ENCODE measurements at regions not wholly inside any gene's neighbourhood (a gene's known extent, or its start where the extent isn't known, plus 50 kb on each side); places are given as distances from the start of the nearest gene placed in this dataset.

GRCh38 chr6:71584712-71585436 lies 296.3 kb downstream of the OGFRL1 start:
- no peak overlapping the region for H3K4me3 ChIP-seq (ENCODE audit: low read length)
- peaks cover 16% of the 10 kb centered on the region for H3K9me3 ChIP-seq (ENCODE audit: control insufficient read depth, low read depth, low read length)
- H3K36me3 ChIP-seq (ENCODE audit: control insufficient read depth, insufficient read depth, low read length): no peaks in the 10 kb centered on the region
- no CpG with 5 or more reads among the region's 44 CpGs for WGBS (ENCODE audit: insufficient coverage, low lambda C conversion rate)
- H3K27me3 ChIP-seq (ENCODE audit: control insufficient read depth, insufficient read depth, low read length): peaks cover 4% of the 10 kb centered on the region
- H3K27ac ChIP-seq (ENCODE audit: low read length): no peak overlapping the region
- no peaks in the 10 kb centered on the region for H3K4me1 ChIP-seq (ENCODE audit: control insufficient read depth, insufficient read depth, low read length)
- DNase-seq: no peak

DNA sequence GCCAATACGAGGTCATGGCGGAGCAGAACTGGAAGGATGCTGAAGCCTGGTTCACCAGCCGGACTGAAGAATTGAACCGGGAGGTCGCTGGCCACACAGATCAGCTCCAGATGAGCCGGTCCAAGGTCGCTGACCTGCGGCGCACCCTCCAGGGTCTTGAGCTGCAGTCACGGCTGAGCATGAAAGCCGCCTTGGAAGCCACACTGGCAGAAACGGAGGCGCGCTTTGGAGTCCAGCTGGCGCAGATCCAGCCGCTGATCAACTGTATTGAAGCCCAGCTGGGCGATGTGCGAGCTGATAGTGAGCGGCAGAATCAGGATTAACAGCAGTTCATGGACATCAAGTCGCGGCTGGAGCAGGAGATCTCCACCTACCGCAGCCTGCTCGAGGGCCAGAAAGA lies 296.9 kb downstream of the OGFRL1 start:
- Histone ChIP-seq H3K9me3 (ENCODE audit: control insufficient read depth, low read depth, low read length) (peaks cover 16% of the 10 kb centered on the region), H3K4me3 (ENCODE audit: low read length) (no peak overlapping the region), H3K36me3 (ENCODE audit: control insufficient read depth, insufficient read depth, low read length) (no peaks in the 10 kb centered on the region), H3K4me1 (ENCODE audit: control insufficient read depth, insufficient read depth, low read length) (no peaks in the 10 kb centered on the region), H3K27ac (ENCODE audit: low read length) (no peak overlapping the region), H3K27me3 (ENCODE audit: control insufficient read depth, insufficient read depth, low read length) (peaks cover 4% of the 10 kb centered on the region)
- 100% methylated on average over 1 of the region's 23 CpGs for WGBS (ENCODE audit: insufficient coverage, low lambda C conversion rate)
- no peak for DNase-seq

DNA sequence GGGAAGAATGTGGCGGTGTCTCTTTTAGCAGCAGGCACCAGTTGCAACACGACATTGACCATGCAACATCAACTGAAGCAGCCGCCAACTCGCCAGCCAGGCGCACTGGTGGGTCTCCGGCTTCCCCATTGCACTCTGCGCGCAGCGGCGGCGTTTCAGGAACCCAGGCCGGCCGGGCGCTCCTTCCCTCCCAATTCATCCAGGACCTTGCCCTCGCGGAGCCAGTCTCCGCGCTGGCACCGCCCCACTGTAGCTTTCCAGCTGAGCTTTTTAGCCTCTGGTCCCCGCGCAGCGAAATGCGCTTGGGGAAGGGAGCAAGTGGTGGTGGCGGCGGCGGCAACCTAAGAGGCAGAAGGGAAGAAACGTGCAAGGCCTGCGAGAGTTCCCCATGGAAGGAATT lies 297.9 kb upstream of the RIMS1 start:
- Histone ChIP-seq H3K27me3 (ENCODE audit: control insufficient read depth, insufficient read depth, low read length) (peaks cover 4% of the 10 kb centered on the region), H3K4me3 (ENCODE audit: low read length) (no peak overlapping the region), H3K27ac (ENCODE audit: low read length) (no peak overlapping the region), H3K9me3 (ENCODE audit: control insufficient read depth, low read depth, low read length) (peaks cover 16% of the 10 kb centered on the region), H3K4me1 (ENCODE audit: control insufficient read depth, insufficient read depth, low read length) (no peaks in the 10 kb centered on the region), H3K36me3 (ENCODE audit: control insufficient read depth, insufficient read depth, low read length) (no peaks in the 10 kb centered on the region)
- no CpG with 5 or more reads among the region's 28 CpGs for WGBS (ENCODE audit: insufficient coverage, low lambda C conversion rate)
- no peak for DNase-seq

DNA sequence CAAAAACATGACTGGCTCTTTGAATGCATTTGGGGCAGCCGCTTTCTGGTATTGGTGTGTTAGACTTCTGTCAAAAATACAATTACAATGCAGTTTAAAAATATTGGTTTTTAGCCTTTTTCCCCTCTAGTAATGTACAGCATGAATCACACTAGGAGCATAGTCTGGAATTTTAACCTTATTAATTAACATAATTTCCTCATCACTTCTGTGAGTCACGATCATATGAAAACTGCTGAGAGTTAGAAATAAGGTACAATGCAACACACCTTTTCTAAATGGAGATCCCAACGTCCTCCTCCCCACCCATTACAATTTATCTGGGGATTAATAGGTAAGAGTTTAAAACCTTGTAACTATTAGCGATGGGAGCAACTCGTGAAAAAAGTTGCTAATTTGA lies 297.1 kb upstream of the RIMS1 start:
- DNase-seq: no peak
- H3K9me3 ChIP-seq (ENCODE audit: control insufficient read depth, low read depth, low read length): peaks cover 16% of the 10 kb centered on the region
- WGBS (ENCODE audit: insufficient coverage, low lambda C conversion rate): 92% methylated on average over 2 of the region's 5 CpGs
- H3K36me3 ChIP-seq (ENCODE audit: control insufficient read depth, insufficient read depth, low read length): no peaks in the 10 kb centered on the region
- peaks cover 4% of the 10 kb centered on the region for H3K27me3 ChIP-seq (ENCODE audit: control insufficient read depth, insufficient read depth, low read length)
- H3K4me1 ChIP-seq (ENCODE audit: control insufficient read depth, insufficient read depth, low read length): no peaks in the 10 kb centered on the region
- H3K4me3 ChIP-seq (ENCODE audit: low read length): no peak overlapping the region
- H3K27ac ChIP-seq (ENCODE audit: low read length): no peak overlapping the region

GRCh38 chr6:71592643-71593042 lies 293.7 kb upstream of the RIMS1 start:
- DNase-seq: no peak
- no peaks in the 10 kb centered on the region for H3K4me1 ChIP-seq (ENCODE audit: control insufficient read depth, insufficient read depth, low read length)
- no peak overlapping the region for H3K27ac ChIP-seq (ENCODE audit: low read length)
- H3K36me3 ChIP-seq (ENCODE audit: control insufficient read depth, insufficient read depth, low read length): no peaks in the 10 kb centered on the region
- H3K27me3 ChIP-seq (ENCODE audit: control insufficient read depth, insufficient read depth, low read length): peaks cover 4% of the 10 kb centered on the region
- no peak overlapping the region for H3K4me3 ChIP-seq (ENCODE audit: low read length)
- H3K9me3 ChIP-seq (ENCODE audit: control insufficient read depth, low read depth, low read length): peaks cover 4% of the 10 kb centered on the region

DNA sequence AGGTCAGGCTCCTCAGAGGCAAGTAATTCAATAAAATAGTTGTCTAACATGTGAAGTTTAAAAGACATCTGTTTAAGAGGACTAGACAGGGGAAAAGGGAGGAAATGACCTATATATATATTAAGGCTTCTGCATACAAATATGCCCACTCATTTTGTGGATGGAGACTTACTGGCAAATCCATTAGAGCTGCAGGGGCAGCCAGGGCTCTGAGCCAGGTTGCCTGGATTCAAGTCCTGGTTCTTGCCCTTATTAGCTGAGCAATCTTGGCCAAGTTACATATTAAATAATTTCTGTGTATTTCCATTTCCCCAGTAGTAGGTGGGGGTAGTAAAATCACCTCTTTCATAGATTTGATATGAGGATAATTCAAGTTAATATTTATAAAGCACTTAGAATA lies 287.0 kb upstream of the RIMS1 start:
- Histone ChIP-seq H3K36me3 (ENCODE audit: control insufficient read depth, insufficient read depth, low read length) (no peaks in the 10 kb centered on the region), H3K4me3 (ENCODE audit: low read length) (no peak overlapping the region), H3K27ac (ENCODE audit: low read length) (no peak overlapping the region), H3K4me1 (ENCODE audit: control insufficient read depth, insufficient read depth, low read length) (no peaks in the 10 kb centered on the region), H3K9me3 (ENCODE audit: control insufficient read depth, low read depth, low read length) (no peaks in the 10 kb centered on the region), H3K27me3 (ENCODE audit: control insufficient read depth, insufficient read depth, low read length) (no peaks in the 10 kb centered on the region)
- no peak for DNase-seq

GRCh38 chr6:71602385-71603007 lies 283.9 kb upstream of the RIMS1 start:
- Histone ChIP-seq H3K36me3 (ENCODE audit: control insufficient read depth, insufficient read depth, low read length) (no peaks in the 10 kb centered on the region), H3K9me3 (ENCODE audit: control insufficient read depth, low read depth, low read length) (no peaks in the 10 kb centered on the region), H3K27ac (ENCODE audit: low read length) (no peak overlapping the region), H3K4me1 (ENCODE audit: control insufficient read depth, insufficient read depth, low read length) (no peaks in the 10 kb centered on the region), H3K27me3 (ENCODE audit: control insufficient read depth, insufficient read depth, low read length) (no peaks in the 10 kb centered on the region), H3K4me3 (ENCODE audit: low read length) (no peak overlapping the region)
- DNase-seq: no peak
- 94% methylated on average over 2 of the region's 2 CpGs for WGBS (ENCODE audit: insufficient coverage, low lambda C conversion rate)

DNA sequence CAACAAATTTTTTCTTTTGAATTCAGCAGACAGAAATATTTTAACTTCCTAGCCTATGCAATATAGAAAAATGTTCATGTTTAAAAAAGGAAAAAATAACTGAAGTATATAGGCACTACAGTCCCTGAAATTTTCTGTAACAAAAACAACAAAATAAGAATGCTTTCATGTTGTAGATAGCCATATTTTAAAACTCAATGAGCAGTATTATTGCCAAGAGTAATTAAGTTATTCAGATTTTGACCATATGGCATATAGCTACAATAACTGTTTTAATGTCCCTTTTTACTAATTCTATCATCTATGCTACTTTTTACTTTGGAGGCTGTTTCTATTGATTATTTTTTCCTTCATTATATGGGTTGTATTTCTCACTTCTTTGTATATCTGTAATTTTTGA lies 283.3 kb upstream of the RIMS1 start:
- Histone ChIP-seq H3K9me3 (ENCODE audit: control insufficient read depth, low read depth, low read length) (no peaks in the 10 kb centered on the region), H3K36me3 (ENCODE audit: control insufficient read depth, insufficient read depth, low read length) (no peaks in the 10 kb centered on the region), H3K4me3 (ENCODE audit: low read length) (no peak overlapping the region), H3K4me1 (ENCODE audit: control insufficient read depth, insufficient read depth, low read length) (no peaks in the 10 kb centered on the region), H3K27ac (ENCODE audit: low read length) (no peak overlapping the region), H3K27me3 (ENCODE audit: control insufficient read depth, insufficient read depth, low read length) (no peaks in the 10 kb centered on the region)
- no peak for DNase-seq

DNA sequence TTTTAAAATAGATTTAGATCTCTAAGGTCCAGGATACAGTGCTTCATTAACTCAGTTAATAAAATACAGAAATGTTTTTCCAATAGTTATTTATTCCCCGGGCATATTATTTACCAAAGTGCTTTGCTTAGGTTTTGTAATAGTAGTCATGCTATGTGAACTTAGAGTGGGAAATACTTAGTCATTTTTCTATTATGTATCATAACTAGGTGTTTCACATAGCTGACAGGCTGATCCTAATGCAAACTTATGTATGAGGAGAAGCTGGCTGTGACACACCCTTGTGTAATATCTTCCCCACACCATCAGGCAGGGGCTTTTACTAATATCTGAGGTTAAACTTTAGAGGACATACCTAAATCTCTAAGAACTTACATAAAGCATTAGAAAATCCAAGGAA lies 277.7 kb upstream of the RIMS1 start:
- no peak for DNase-seq
- no CpG with 5 or more reads among the region's 1 CpG for WGBS (ENCODE audit: insufficient coverage, low lambda C conversion rate)
- no peaks in the 10 kb centered on the region for H3K36me3 ChIP-seq (ENCODE audit: control insufficient read depth, insufficient read depth, low read length)

GRCh38 chr6:71619836-71620235 lies 266.5 kb upstream of the RIMS1 start:
- peaks cover 2% of the 10 kb centered on the region for H3K9me3 ChIP-seq (ENCODE audit: control insufficient read depth, low read depth, low read length)
- no peak overlapping the region for H3K27ac ChIP-seq (ENCODE audit: low read length)
- H3K4me1 ChIP-seq (ENCODE audit: control insufficient read depth, insufficient read depth, low read length): no peaks in the 10 kb centered on the region
- WGBS (ENCODE audit: insufficient coverage, low lambda C conversion rate): no CpG with 5 or more reads among the region's 4 CpGs
- H3K4me3 ChIP-seq (ENCODE audit: low read length): no peak overlapping the region
- H3K27me3 ChIP-seq (ENCODE audit: control insufficient read depth, insufficient read depth, low read length): no peaks in the 10 kb centered on the region
- H3K36me3 ChIP-seq (ENCODE audit: control insufficient read depth, insufficient read depth, low read length): no peaks in the 10 kb centered on the region
- no peak for DNase-seq

More for the DNA sequence above, 277.7 kb upstream of the RIMS1 start:
- Histone ChIP-seq H3K27ac (ENCODE audit: low read length) (no peak overlapping the region), H3K27me3 (ENCODE audit: control insufficient read depth, insufficient read depth, low read length) (peaks cover 3% of the 10 kb centered on the region), H3K9me3 (ENCODE audit: control insufficient read depth, low read depth, low read length) (peaks cover 3% of the 10 kb centered on the region), H3K4me1 (ENCODE audit: control insufficient read depth, insufficient read depth, low read length) (no peaks in the 10 kb centered on the region), H3K4me3 (ENCODE audit: low read length) (no peak overlapping the region)

GRCh38 chr6:71621918-71622519 lies 264.3 kb upstream of the RIMS1 start:
- H3K27me3 ChIP-seq (ENCODE audit: control insufficient read depth, insufficient read depth, low read length): no peaks in the 10 kb centered on the region
- WGBS (ENCODE audit: insufficient coverage, low lambda C conversion rate): 64% methylated on average over 2 of the region's 3 CpGs
- DNase-seq: peak in 1 of 2 donors; percentile 17
- no peaks in the 10 kb centered on the region for H3K4me1 ChIP-seq (ENCODE audit: control insufficient read depth, insufficient read depth, low read length)
- no peaks in the 10 kb centered on the region for H3K36me3 ChIP-seq (ENCODE audit: control insufficient read depth, insufficient read depth, low read length)
- H3K9me3 ChIP-seq (ENCODE audit: control insufficient read depth, low read depth, low read length): peaks cover 17% of the 10 kb centered on the region
- H3K27ac ChIP-seq (ENCODE audit: low read length): no peak overlapping the region
- H3K4me3 ChIP-seq (ENCODE audit: low read length): no peak overlapping the region
